HFF-Myc (cell line): ENCODE measurements at regions not wholly inside any gene's neighbourhood (a gene's known extent, or its start where the extent isn't known, plus 50 kb on each side); places are given as distances from the start of the nearest gene placed in this dataset.

Experiments
- DNase-seq: peaks from one replicate; pipeline ENCODE4 v3.0.0-alpha.2; 2011; ENCODE audit warnings: low read depth; ENCODE audit errors: extremely low read depth
- H3K4me3 ChIP-seq: replicated peaks from 2 replicates; pipeline ENCODE4 v1.5.1; 2011; ENCODE audit warnings: low read depth, mild to moderate bottlenecking, control low read depth, low read length
- CTCF ChIP-seq: IDR thresholded peaks from 2 replicates; pipeline ENCODE4 v1.5.1; 2012; ENCODE audit warnings: mild to moderate bottlenecking, low read depth, low read length, control low read depth; ENCODE audit errors: missing control alignments

GRCh38 chr5:88660947-88661805, 221.8 kb downstream of the MEF2C start:
- DNase-seq = no peak
- peak overlapping the region; percentile 28 for H3K4me3 ChIP-seq
- no peak for TF ChIP-seq CTCF

GRCh38 chr5:88660264-88660946, 222.6 kb downstream of the MEF2C start:
- H3K4me3 ChIP-seq = peak overlapping the region; percentile 28
- no peak for TF ChIP-seq CTCF

GRCh38 chr5:88659529-88660263, 223.3 kb downstream of the MEF2C start:
- TF ChIP-seq CTCF = no peak
- no peak overlapping the region for H3K4me3 ChIP-seq
- DNase-seq = no peak

More at GRCh38 chr5:88660264-88660946, 222.6 kb downstream of the MEF2C start:
- no peak for DNase-seq

- TF ChIP-seq CTCF = no peak
- H3K4me3 ChIP-seq = no peak overlapping the region
- DNase-seq = no peak
Observed at GRCh38 chr5:88658886-88659285, 224.1 kb downstream of the MEF2C start.

GRCh38 chr5:88657906-88658775, 224.8 kb downstream of the MEF2C start:
- H3K4me3 ChIP-seq = no peak overlapping the region
- TF ChIP-seq CTCF = no peak
- DNase-seq = no peak

GRCh38 chr5:88657136-88657535, 225.8 kb downstream of the MEF2C start:
- H3K4me3 ChIP-seq = no peak overlapping the region
- no peak for TF ChIP-seq CTCF
- DNase-seq = no peak
